NCI-H446 treated with DMSO at 0.1 percent for 48 hours (cell line): ENCODE measurements at regions not wholly inside any gene's neighbourhood (a gene's known extent, or its start where the extent isn't known, plus 50 kb on each side); places are given as distances from the start of the nearest gene placed in this dataset.
A peak's percentile ranks its signal among the peaks of the same experiment; 100 is the strongest.

Experiments
- DNase-seq: peaks from one replicate; lab custom pipeline; 2025; lab: John Stamatoyannopoulos, UW

- no peak for DNase-seq
These were observed 246.2 kb downstream of the LRFN2 start for GRCh38 chr6:40340957-40341356.

GRCh38 chr6:40340196-40340595, 247.0 kb downstream of the LRFN2 start:
- no peak for DNase-seq

GRCh38 chr6:40338306-40338705, 248.9 kb downstream of the LRFN2 start:
- no peak for DNase-seq

- DNase-seq: peak; percentile 64
These were observed 250.0 kb downstream of the LRFN2 start for GRCh38 chr6:40336940-40337760.

- DNase-seq: no peak
These were observed 250.9 kb downstream of the LRFN2 start for GRCh38 chr6:40336296-40336695.

- DNase-seq: peak; percentile 58
These were observed 252.5 kb downstream of the LRFN2 start for GRCh38 chr6:40334496-40335270.

GRCh38 chr6:40331545-40331944, 255.6 kb downstream of the LRFN2 start:
- DNase-seq: no peak

GRCh38 chr6:40330301-40330721, 256.9 kb downstream of the LRFN2 start:
- DNase-seq: no peak

GRCh38 chr6:40328986-40329545, 258.1 kb downstream of the LRFN2 start:
- DNase-seq: no peak

GRCh38 chr6:40328386-40328985, 258.7 kb downstream of the LRFN2 start:
- DNase-seq: no peak

GRCh38 chr6:40326714-40327421, 260.3 kb downstream of the LRFN2 start:
- peak; percentile 69 for DNase-seq

GRCh38 chr6:40325791-40326190, 261.4 kb downstream of the LRFN2 start:
- no peak for DNase-seq

GRCh38 chr6:40325041-40325440, 262.1 kb downstream of the LRFN2 start:
- DNase-seq: no peak

- DNase-seq: no peak
These were observed 263.1 kb downstream of the LRFN2 start for GRCh38 chr6:40323881-40324634.

GRCh38 chr6:40322336-40322735, 264.8 kb downstream of the LRFN2 start:
- DNase-seq: no peak

- DNase-seq: no peak
These were observed 265.5 kb downstream of the LRFN2 start for GRCh38 chr6:40321616-40322015.

- no peak for DNase-seq
These were observed 266.2 kb downstream of the LRFN2 start for GRCh38 chr6:40320947-40321346.

GRCh38 chr6:40320441-40320840, 266.7 kb downstream of the LRFN2 start:
- no peak for DNase-seq

GRCh38 chr6:40319124-40319523, 268.0 kb downstream of the LRFN2 start:
- DNase-seq: no peak

GRCh38 chr6:40315060-40315459, 272.1 kb downstream of the LRFN2 start:
- DNase-seq: peak; percentile 65

- no peak for DNase-seq
These were observed 273.6 kb downstream of the LRFN2 start for GRCh38 chr6:40313582-40313981.
